ENCODE measurements at regions not wholly inside any gene's neighbourhood (a gene's known extent, or its start where the extent isn't known, plus 50 kb on each side); places are given as distances from the start of the nearest gene placed in this dataset.

DNA sequence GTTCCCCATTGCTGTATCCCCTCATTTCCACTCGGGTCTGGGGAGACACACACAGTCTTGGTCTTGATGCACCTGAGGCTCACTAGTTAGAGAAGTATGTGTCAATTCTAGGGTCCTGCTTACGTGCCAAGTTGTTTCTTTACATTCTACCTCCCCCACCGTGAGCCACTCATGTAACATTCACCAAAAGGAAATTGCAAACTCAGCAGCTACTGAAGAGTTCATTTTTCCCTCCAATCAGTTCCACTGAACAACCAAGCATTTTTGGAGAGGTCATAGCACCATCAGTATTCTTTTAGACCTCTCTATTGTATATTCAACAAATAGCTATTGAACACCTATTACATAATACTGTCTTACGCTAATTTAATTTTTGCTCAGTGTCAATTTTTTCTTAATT, 281.1 kb downstream of the SH3GL2 start:
- TF ChIP-seq EZH2 (IDR thresholded peaks at IDR 0.05; ENCODE audit: insufficient read depth, low read length): no peak
- TF ChIP-seq, protein P1, sequence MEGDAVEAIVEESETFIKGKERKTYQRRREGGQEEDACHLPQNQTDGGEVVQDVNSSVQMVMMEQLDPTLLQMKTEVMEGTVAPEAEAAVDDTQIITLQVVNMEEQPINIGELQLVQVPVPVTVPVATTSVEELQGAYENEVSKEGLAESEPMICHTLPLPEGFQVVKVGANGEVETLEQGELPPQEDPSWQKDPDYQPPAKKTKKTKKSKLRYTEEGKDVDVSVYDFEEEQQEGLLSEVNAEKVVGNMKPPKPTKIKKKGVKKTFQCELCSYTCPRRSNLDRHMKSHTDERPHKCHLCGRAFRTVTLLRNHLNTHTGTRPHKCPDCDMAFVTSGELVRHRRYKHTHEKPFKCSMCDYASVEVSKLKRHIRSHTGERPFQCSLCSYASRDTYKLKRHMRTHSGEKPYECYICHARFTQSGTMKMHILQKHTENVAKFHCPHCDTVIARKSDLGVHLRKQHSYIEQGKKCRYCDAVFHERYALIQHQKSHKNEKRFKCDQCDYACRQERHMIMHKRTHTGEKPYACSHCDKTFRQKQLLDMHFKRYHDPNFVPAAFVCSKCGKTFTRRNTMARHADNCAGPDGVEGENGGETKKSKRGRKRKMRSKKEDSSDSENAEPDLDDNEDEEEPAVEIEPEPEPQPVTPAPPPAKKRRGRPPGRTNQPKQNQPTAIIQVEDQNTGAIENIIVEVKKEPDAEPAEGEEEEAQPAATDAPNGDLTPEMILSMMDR (IDR thresholded peaks at IDR 0.05; ENCODE audit: insufficient read depth, low read depth, low read length): no peak

Data from astrocyte (in vitro differentiated cells and primary cell).